GM23338 (cell line): ENCODE measurements at regions not wholly inside any gene's neighbourhood (a gene's known extent, or its start where the extent isn't known, plus 50 kb on each side); places are given as distances from the start of the nearest gene placed in this dataset.

Experiments
- ATAC-seq: fragments of 200-7000 bp; cut with Tn5 transposase; 3 replicates; pipeline ENCODE4 v1.9.1; 2020
- DNase-seq: peaks from one replicate; pipeline ENCODE4 v3.0.0-alpha.2; 2015; ENCODE audit warnings: low spot score
- H2AFZ ChIP-seq: fragments of 200-600 bp; sonication (generic); 2 replicates; pipeline ENCODE4 v1.8.0; 2016; ENCODE audit warnings: antibody characterized with exemption, mild to moderate bottlenecking, moderate library complexity
- H3F3A ChIP-seq: fragments of 200-600 bp; sonication (generic); replicated peaks from 2 replicates; pipeline ENCODE4 v1.8.0; 2017; ENCODE audit warnings: antibody characterized with exemption, mixed run types, low read depth
- H3K27ac ChIP-seq: fragments of 200-600 bp; sonication (generic); 2 replicates; pipeline ENCODE4 v1.6.1; 2016; ENCODE audit warnings: low read depth
- H3K27me3 ChIP-seq: fragments of 200-600 bp; sonication (generic); 2 replicates; pipeline ENCODE4 v1.8.0; 2016; ENCODE audit warnings: mild to moderate bottlenecking, mixed run types, moderate library complexity; ENCODE audit not compliant: insufficient read depth
- H3K36me3 ChIP-seq: fragments of 200-600 bp; sonication (generic); 2 replicates; pipeline ENCODE4 v1.8.0; 2016; ENCODE audit warnings: mild to moderate bottlenecking; ENCODE audit not compliant: insufficient read depth
- H3K4me1 ChIP-seq: fragments of 200-600 bp; sonication (generic); 2 replicates; pipeline ENCODE4 v1.8.0; 2016; ENCODE audit warnings: mild to moderate bottlenecking, moderate library complexity; ENCODE audit not compliant: insufficient read depth
- H3K4me2 ChIP-seq: fragments of 200-600 bp; sonication (generic); 2 replicates; pipeline ENCODE4 v1.7.1; 2017; ENCODE audit warnings: mixed run types
- H3K4me3 ChIP-seq: fragments of 200-600 bp; sonication (generic); 2 replicates; pipeline ENCODE4 v1.6.1; 2016; ENCODE audit warnings: mixed run types
- H3K79me2 ChIP-seq: fragments of 200-600 bp; sonication (generic); replicated peaks from 2 replicates; pipeline ENCODE4 v1.8.0; 2017; ENCODE audit warnings: mild to moderate bottlenecking; ENCODE audit not compliant: insufficient read depth
- H3K9me2 ChIP-seq: fragments of 200-600 bp; sonication (generic); 2 replicates; pipeline ENCODE4 v1.8.0; 2017; ENCODE audit not compliant: insufficient read depth
- H4K20me1 ChIP-seq: fragments of 200-600 bp; sonication (generic); replicated peaks from 2 replicates; pipeline ENCODE4 v1.8.0; 2017; ENCODE audit warnings: mild to moderate bottlenecking; ENCODE audit not compliant: insufficient read depth
- H3K27ac Mint-ChIP-seq: 2 replicates; pipeline ENCODE4 v1.8.0; 2020; ENCODE audit warnings: inconsistent platforms, mild to moderate bottlenecking, moderate library complexity, mixed read lengths
- H3K27me3 Mint-ChIP-seq: 3 replicates; pipeline ENCODE4 v1.8.0; 2022; ENCODE audit warnings: low read depth, mild to moderate bottlenecking, moderate library complexity, mixed read lengths, inconsistent platforms; ENCODE audit not compliant: insufficient read depth, poor library complexity
- H3K36me3 Mint-ChIP-seq: 3 replicates; pipeline ENCODE4 v1.8.0; 2021; ENCODE audit warnings: low read depth, mild to moderate bottlenecking, inconsistent platforms, moderate library complexity, mixed read lengths
- H3K4me1 Mint-ChIP-seq: 3 replicates; pipeline ENCODE4 v1.8.0; 2020; ENCODE audit warnings: mild to moderate bottlenecking, inconsistent platforms, mixed read lengths
- H3K4me3 Mint-ChIP-seq: 3 replicates; pipeline ENCODE4 v1.8.0; 2021; ENCODE audit warnings: moderate library complexity, mild to moderate bottlenecking, inconsistent platforms, mixed read lengths
- H3K9me3 Mint-ChIP-seq: 3 replicates; pipeline ENCODE4 v1.8.0; 2020; ENCODE audit warnings: moderate library complexity, mild to moderate bottlenecking, inconsistent platforms, mixed read lengths
- JUNB ChIP-seq: IDR thresholded peaks from one replicate; pipeline ENCODE4 v1.6.1; 2016; ENCODE audit warnings: antibody characterized with exemption; ENCODE audit not compliant: unreplicated experiment
- ZNF114 ChIP-seq: fragments of 250-450 bp; sonication (Bioruptor Pico); IDR thresholded peaks from 2 replicates; pipeline ENCODE4 v1.5.0; 2020; ENCODE audit warnings: mild to moderate bottlenecking, moderate library complexity
- TF ChIP-seq, protein P1 (sequence below), 2 experiments: fragments of 200-600 bp in 1 of 2; sonication (generic) in 1 of 2; conservative IDR thresholded peaks; 2 replicates each; pipeline versions ENCODE4 v1.5.1 to v1.6.1; 2016 to 2017; ENCODE audit warnings: antibody characterized with exemption in 2 of 2, low read depth in 2 of 2, mild to moderate bottlenecking in 2 of 2, moderate library complexity in 1 of 2
- TF ChIP-seq, protein P2 (sequence below): IDR thresholded peaks from one replicate; pipeline ENCODE4 v1.6.1; 2018; ENCODE audit warnings: antibody characterized with exemption; ENCODE audit not compliant: unreplicated experiment
- TF ChIP-seq, protein P3 (sequence below): IDR thresholded peaks from 2 replicates; pipeline ENCODE4 v1.6.1; 2016; ENCODE audit warnings: antibody characterized with exemption

GRCh38 chr1:221223281-221223680, 344.0 kb downstream of the HLX start:
- Mint-ChIP-seq H3K36me3 (peaks cover 4% of the 10 kb centered on the region; the same call in 1 of the 3 replicates), H3K4me1 (peaks cover 7% of the 10 kb centered on the region), H3K27ac (no peak overlapping the region), H3K27me3 (peaks cover 11% of the 10 kb centered on the region), H3K4me3 (no peak overlapping the region), H3K9me3 (peaks cover 14% of the 10 kb centered on the region; the same call in 2 of the 3 replicates)
- TF ChIP-seq ZNF114 = no peak
- no peaks in the 10 kb centered on the region for H3F3A ChIP-seq
- no peaks in the 10 kb centered on the region for H3K27me3 ChIP-seq
- no peaks in the 10 kb centered on the region for H3K79me2 ChIP-seq
- ATAC-seq (no peak), DNase-seq (no peak)
- no peak overlapping the region for H2AFZ ChIP-seq
- H4K20me1 ChIP-seq = peaks cover 3% of the 10 kb centered on the region; the same call in 1 of the 2 replicates
- no peak overlapping the region for H3K27ac ChIP-seq
- H3K4me1 ChIP-seq = peaks cover 2% of the 10 kb centered on the region
- no peak overlapping the region for H3K4me3 ChIP-seq
- H3K36me3 ChIP-seq = no peaks in the 10 kb centered on the region
- H3K4me2 ChIP-seq = no peak overlapping the region
- H3K9me2 ChIP-seq = peaks cover 9% of the 10 kb centered on the region; the same call in 1 of the 2 replicates

- Histone ChIP-seq H3K79me2 (no peaks in the 10 kb centered on the region), H3K4me2 (no peak overlapping the region; the same call in 1 of the 2 replicates), H3K4me1 (peaks cover 12% of the 10 kb centered on the region), H3K27ac (no peak overlapping the region), H3K4me3 (no peak overlapping the region), H3K36me3 (no peaks in the 10 kb centered on the region), H4K20me1 (peaks cover 3% of the 10 kb centered on the region; the same call in 1 of the 2 replicates), H2AFZ (no peak overlapping the region), H3F3A (no peaks in the 10 kb centered on the region), H3K9me2 (no peaks in the 10 kb centered on the region), H3K27me3 (no peaks in the 10 kb centered on the region)
- Mint-ChIP-seq H3K9me3 (peaks cover 12% of the 10 kb centered on the region; the same call in 2 of the 3 replicates), H3K36me3 (peaks cover 4% of the 10 kb centered on the region; the same call in 1 of the 3 replicates), H3K27ac (no peak overlapping the region), H3K27me3 (peaks cover 15% of the 10 kb centered on the region), H3K4me3 (no peak overlapping the region), H3K4me1 (peaks cover 20% of the 10 kb centered on the region)
- no peak for DNase-seq
- TF ChIP-seq JUNB = no peak
- TF ChIP-seq, protein P1, sequence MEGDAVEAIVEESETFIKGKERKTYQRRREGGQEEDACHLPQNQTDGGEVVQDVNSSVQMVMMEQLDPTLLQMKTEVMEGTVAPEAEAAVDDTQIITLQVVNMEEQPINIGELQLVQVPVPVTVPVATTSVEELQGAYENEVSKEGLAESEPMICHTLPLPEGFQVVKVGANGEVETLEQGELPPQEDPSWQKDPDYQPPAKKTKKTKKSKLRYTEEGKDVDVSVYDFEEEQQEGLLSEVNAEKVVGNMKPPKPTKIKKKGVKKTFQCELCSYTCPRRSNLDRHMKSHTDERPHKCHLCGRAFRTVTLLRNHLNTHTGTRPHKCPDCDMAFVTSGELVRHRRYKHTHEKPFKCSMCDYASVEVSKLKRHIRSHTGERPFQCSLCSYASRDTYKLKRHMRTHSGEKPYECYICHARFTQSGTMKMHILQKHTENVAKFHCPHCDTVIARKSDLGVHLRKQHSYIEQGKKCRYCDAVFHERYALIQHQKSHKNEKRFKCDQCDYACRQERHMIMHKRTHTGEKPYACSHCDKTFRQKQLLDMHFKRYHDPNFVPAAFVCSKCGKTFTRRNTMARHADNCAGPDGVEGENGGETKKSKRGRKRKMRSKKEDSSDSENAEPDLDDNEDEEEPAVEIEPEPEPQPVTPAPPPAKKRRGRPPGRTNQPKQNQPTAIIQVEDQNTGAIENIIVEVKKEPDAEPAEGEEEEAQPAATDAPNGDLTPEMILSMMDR (conservative IDR thresholded peaks at IDR 0.05; ENCODE audit: low read depth in 2 of 2) = no peak
- TF ChIP-seq, protein P2, sequence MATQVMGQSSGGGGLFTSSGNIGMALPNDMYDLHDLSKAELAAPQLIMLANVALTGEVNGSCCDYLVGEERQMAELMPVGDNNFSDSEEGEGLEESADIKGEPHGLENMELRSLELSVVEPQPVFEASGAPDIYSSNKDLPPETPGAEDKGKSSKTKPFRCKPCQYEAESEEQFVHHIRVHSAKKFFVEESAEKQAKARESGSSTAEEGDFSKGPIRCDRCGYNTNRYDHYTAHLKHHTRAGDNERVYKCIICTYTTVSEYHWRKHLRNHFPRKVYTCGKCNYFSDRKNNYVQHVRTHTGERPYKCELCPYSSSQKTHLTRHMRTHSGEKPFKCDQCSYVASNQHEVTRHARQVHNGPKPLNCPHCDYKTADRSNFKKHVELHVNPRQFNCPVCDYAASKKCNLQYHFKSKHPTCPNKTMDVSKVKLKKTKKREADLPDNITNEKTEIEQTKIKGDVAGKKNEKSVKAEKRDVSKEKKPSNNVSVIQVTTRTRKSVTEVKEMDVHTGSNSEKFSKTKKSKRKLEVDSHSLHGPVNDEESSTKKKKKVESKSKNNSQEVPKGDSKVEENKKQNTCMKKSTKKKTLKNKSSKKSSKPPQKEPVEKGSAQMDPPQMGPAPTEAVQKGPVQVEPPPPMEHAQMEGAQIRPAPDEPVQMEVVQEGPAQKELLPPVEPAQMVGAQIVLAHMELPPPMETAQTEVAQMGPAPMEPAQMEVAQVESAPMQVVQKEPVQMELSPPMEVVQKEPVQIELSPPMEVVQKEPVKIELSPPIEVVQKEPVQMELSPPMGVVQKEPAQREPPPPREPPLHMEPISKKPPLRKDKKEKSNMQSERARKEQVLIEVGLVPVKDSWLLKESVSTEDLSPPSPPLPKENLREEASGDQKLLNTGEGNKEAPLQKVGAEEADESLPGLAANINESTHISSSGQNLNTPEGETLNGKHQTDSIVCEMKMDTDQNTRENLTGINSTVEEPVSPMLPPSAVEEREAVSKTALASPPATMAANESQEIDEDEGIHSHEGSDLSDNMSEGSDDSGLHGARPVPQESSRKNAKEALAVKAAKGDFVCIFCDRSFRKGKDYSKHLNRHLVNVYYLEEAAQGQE = no peak
- TF ChIP-seq, protein P3, sequence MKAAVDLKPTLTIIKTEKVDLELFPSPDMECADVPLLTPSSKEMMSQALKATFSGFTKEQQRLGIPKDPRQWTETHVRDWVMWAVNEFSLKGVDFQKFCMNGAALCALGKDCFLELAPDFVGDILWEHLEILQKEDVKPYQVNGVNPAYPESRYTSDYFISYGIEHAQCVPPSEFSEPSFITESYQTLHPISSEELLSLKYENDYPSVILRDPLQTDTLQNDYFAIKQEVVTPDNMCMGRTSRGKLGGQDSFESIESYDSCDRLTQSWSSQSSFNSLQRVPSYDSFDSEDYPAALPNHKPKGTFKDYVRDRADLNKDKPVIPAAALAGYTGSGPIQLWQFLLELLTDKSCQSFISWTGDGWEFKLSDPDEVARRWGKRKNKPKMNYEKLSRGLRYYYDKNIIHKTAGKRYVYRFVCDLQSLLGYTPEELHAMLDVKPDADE = no peak
- ATAC-seq = no peak
Measured at GRCh38 chr1:221227460-221227859, 348.2 kb downstream of the HLX start.
